ENCODE measurements at regions not wholly inside any gene's neighbourhood (a gene's known extent, or its start where the extent isn't known, plus 50 kb on each side); places are given as distances from the start of the nearest gene placed in this dataset.

DNA sequence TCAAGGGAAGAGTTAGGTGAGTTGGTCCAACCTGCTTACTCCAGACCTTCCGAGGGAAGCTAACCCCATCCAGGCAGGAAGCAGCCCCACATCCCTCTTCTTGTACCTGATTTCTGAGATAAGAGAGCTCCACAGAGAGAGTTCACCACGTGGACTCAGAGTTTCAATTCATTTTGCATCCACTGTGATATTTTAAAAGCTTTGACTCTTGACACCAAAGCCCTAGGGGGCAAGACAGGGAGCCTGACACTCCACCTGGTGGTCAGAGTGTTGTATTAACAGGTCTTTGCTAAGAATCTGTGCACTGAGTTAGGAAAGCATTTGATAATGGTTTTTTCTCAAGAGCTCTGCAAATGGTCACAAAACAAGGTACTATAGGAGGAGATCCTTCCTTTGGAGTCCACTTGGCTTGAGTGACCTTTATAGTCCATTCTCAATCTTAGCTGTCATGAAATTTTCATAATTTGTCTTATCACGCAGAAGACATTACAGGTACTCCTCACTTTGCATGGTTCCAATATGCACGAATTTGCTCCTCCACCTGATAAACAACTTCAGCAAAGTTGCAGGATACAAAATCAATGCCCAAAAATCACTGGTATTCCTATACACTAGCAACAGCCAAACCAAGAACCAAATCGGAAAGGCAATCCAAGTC, 56.2 kb upstream of the RIPOR2 start:
- TF ChIP-seq POLR2AphosphoS5 (IDR thresholded peaks at IDR 0.05; ENCODE audit: low read depth, low read length) (no peak), SPI1 (IDR thresholded peaks at IDR 0.05; ENCODE audit: low read depth, low read length) (no peak), POLR2A (IDR thresholded peaks at IDR 0.05; ENCODE audit: low read depth, low read length) (no peak), TAF1 (IDR thresholded peaks at IDR 0.05; ENCODE audit: low read depth, low read length) (no peak)
